ENCODE measurements at regions not wholly inside any gene's neighbourhood (a gene's known extent, or its start where the extent isn't known, plus 50 kb on each side); places are given as distances from the start of the nearest gene placed in this dataset.

DNA sequence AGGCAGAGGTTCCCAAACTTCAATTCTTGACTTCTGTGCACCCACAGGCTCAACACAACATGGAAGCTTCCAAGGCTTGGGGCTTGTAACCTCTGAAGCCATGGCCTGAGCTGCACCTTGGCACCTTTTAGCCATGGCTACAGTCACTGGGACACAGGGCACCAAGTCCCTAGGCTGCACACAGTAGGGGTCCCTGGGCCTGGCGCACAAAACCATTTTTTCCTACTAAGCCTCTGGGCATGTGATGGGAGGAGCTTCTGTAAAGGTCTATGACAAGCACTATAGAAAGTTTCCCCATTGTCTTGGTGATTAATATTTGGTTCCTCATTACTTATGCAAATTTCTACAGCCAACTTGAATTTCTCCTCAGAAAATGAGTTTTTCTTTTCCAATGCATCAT, 420.9 kb upstream of the GRM3 start:
- intact Hi-C loops (cut with micrococcal nuclease) = no loop called here
- Mint-ChIP-seq H3K9me3 (ENCODE audit: insufficient read depth) (peaks cover 10% of the 10 kb centered on the region), H3K4me3 (no peak overlapping the region), H3K4me1 (no peaks in the 10 kb centered on the region), H3K27me3 (no peaks in the 10 kb centered on the region), H3K27ac (no peak overlapping the region)
- Histone ChIP-seq H3K4me2 (replicated peaks; ENCODE audit: low read depth, low read length, poor library complexity, severe bottlenecking) (no peak overlapping the region), H3K9me3 (ENCODE audit: control extremely low read depth in 1 of 3, control insufficient read depth in 2 of 3, insufficient read depth in 1 of 3, low read length in 2 of 3) (peaks cover 0 to 31% (median 0%) of the 10 kb centered on the region in 3 donors), H3K36me3 (replicated peaks in 1 of 2; ENCODE audit: control extremely low read depth in 1 of 2, control insufficient read depth in 1 of 2, extremely low read depth in 1 of 2, insufficient read depth in 2 of 2, low read length in 1 of 2) (no peaks in the 10 kb centered on the region), H2AFZ (ENCODE audit: insufficient read depth, low read depth, low read length, poor library complexity, severe bottlenecking) (no peak overlapping the region), H3K27me3 (replicated peaks in 1 of 4; ENCODE audit: control extremely low read depth in 1 of 4, control insufficient read depth in 3 of 4, insufficient read depth in 4 of 4, low read length in 3 of 4) (no peaks in the 10 kb centered on the region), H3K4me3 (ENCODE audit: control extremely low read depth in 1 of 5, extremely low read depth in 1 of 5, insufficient read depth in 1 of 5, low read depth in 2 of 5, low read length in 4 of 5) (no peak overlapping the region), H3K4me1 (ENCODE audit: control insufficient read depth in 2 of 2, insufficient read depth in 2 of 2, low read length in 2 of 2) (no peaks in the 10 kb centered on the region), H4K20me1 (ENCODE audit: control insufficient read depth, insufficient read depth, low read length, poor library complexity, severe bottlenecking) (no peaks in the 10 kb centered on the region), H3K9ac (ENCODE audit: low read length) (no peak overlapping the region), H3K27ac (ENCODE audit: low read length in 2 of 2) (no peak overlapping the region), H3K79me2 (ENCODE audit: control insufficient read depth, insufficient read depth, low read length) (no peaks in the 10 kb centered on the region)
- ATAC-seq (ENCODE audit: low read depth) (no peak), DNase-seq (no peak)
- CTCF ChIA-PET = no interaction called here
- no CpG with 5 or more reads among the region's 1 CpG for WGBS (ENCODE audit: insufficient coverage)
- POLR2A ChIA-PET = no interaction called here
- TF ChIP-seq EZH2 (IDR thresholded peaks at IDR 0.05; ENCODE audit: borderline replicate concordance, insufficient read depth, low read depth, low read length, poor library complexity, severe bottlenecking) = no peak

GRCh38 chr7:86214734-86215133, 429.0 kb upstream of the GRM3 start:
- H3K9me3 ChIP-seq (ENCODE audit: control extremely low read depth in 1 of 3, control insufficient read depth in 2 of 3, insufficient read depth in 1 of 3, low read length in 2 of 3) = no peaks in the 10 kb centered on the region
- no peak overlapping the region for H3K4me3 ChIP-seq (ENCODE audit: control extremely low read depth in 1 of 5, extremely low read depth in 1 of 5, insufficient read depth in 1 of 5, low read depth in 2 of 5, low read length in 4 of 5)
- H3K27ac ChIP-seq (ENCODE audit: low read length in 2 of 2) = no peak overlapping the region
- H3K36me3 ChIP-seq (replicated peaks in 1 of 2; ENCODE audit: control extremely low read depth in 1 of 2, control insufficient read depth in 1 of 2, extremely low read depth in 1 of 2, insufficient read depth in 2 of 2, low read length in 1 of 2) = no peaks in the 10 kb centered on the region
- no peak for DNase-seq
- no peak overlapping the region for H2AFZ ChIP-seq (ENCODE audit: insufficient read depth, low read depth, low read length, poor library complexity, severe bottlenecking)
- ChIA-PET POLR2A (no interaction called here), CTCF (no interaction called here)
- H3K27ac Mint-ChIP-seq = no peak overlapping the region
- H3K4me1 ChIP-seq (ENCODE audit: control insufficient read depth in 2 of 2, insufficient read depth in 2 of 2, low read length in 2 of 2) = no peaks in the 10 kb centered on the region
- H3K27me3 Mint-ChIP-seq = no peaks in the 10 kb centered on the region
- TF ChIP-seq CTCF (IDR thresholded peaks at IDR 0.05) (no peak), EZH2 (IDR thresholded peaks at IDR 0.05; ENCODE audit: borderline replicate concordance, insufficient read depth, low read depth, low read length, poor library complexity, severe bottlenecking) (no peak)
- no peak overlapping the region for H3K4me2 ChIP-seq (replicated peaks; ENCODE audit: low read depth, low read length, poor library complexity, severe bottlenecking)
- ATAC-seq (ENCODE audit: low read depth) = no peak
- no peak overlapping the region for H3K9ac ChIP-seq (ENCODE audit: low read length)
- no peaks in the 10 kb centered on the region for H3K27me3 ChIP-seq (replicated peaks in 1 of 4; ENCODE audit: control extremely low read depth in 1 of 4, control insufficient read depth in 3 of 4, insufficient read depth in 4 of 4, low read length in 3 of 4)
- no peak overlapping the region for H3K4me3 Mint-ChIP-seq
- WGBS (ENCODE audit: insufficient coverage) = 69% methylated on average over 4 of the region's 4 CpGs
- no peaks in the 10 kb centered on the region for H3K79me2 ChIP-seq (ENCODE audit: control insufficient read depth, insufficient read depth, low read length)
- no peaks in the 10 kb centered on the region for H4K20me1 ChIP-seq (ENCODE audit: control insufficient read depth, insufficient read depth, low read length, poor library complexity, severe bottlenecking)
- intact Hi-C loops (cut with micrococcal nuclease) = no loop called here
- no peaks in the 10 kb centered on the region for H3K9me3 Mint-ChIP-seq (ENCODE audit: insufficient read depth)
- H3K4me1 Mint-ChIP-seq = no peaks in the 10 kb centered on the region
